ENCODE measurements at regions not wholly inside any gene's neighbourhood (a gene's known extent, or its start where the extent isn't known, plus 50 kb on each side); places are given as distances from the start of the nearest gene placed in this dataset.
"Not testable (repeated sequence)": the region's sequence is repeated elsewhere in the genome, so short reads cannot be mapped to it uniquely, and the experiment has no call there.

DNA sequence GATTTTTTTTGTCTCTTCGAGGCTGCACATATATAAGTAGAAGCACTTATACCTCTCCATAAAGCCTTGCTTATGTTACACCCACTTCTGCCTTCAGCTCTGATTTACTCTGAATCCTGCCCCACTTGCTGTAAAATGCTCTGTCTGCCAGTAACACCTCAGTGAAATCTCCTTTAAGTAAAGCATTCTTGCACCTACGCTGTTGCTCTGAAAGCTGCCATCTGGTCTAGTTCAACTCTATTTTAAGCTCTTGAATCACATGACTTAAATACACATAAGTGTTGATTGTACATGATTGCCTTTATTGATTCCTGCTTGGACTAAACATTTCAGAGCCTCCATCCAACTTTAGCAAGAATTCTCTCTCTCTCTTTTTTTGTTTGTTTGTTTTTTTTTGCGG, 609.0 kb upstream of the CELF4 start:
- no peaks in the 10 kb centered on the region for H3K9me3 ChIP-seq
- TF ChIP-seq EP300 (IDR thresholded peaks at IDR 0.05) (no peak), POLR2A (IDR thresholded peaks at IDR 0.05) (no peak)
- TF ChIP-seq, protein P1, sequence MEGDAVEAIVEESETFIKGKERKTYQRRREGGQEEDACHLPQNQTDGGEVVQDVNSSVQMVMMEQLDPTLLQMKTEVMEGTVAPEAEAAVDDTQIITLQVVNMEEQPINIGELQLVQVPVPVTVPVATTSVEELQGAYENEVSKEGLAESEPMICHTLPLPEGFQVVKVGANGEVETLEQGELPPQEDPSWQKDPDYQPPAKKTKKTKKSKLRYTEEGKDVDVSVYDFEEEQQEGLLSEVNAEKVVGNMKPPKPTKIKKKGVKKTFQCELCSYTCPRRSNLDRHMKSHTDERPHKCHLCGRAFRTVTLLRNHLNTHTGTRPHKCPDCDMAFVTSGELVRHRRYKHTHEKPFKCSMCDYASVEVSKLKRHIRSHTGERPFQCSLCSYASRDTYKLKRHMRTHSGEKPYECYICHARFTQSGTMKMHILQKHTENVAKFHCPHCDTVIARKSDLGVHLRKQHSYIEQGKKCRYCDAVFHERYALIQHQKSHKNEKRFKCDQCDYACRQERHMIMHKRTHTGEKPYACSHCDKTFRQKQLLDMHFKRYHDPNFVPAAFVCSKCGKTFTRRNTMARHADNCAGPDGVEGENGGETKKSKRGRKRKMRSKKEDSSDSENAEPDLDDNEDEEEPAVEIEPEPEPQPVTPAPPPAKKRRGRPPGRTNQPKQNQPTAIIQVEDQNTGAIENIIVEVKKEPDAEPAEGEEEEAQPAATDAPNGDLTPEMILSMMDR (IDR thresholded peaks at IDR 0.05), result no peak
- H3K27me3 ChIP-seq, result no peaks in the 10 kb centered on the region
- intact Hi-C loops (cut with DNase I), result no loop called here
- H3K4me1 ChIP-seq (ENCODE audit: insufficient read depth), result no peaks in the 10 kb centered on the region
- 39 to 52% (median 43%) methylated on average over 3 of the region's 3 CpGs for WGBS, 3 donors
- no peak overlapping the region for H3K27ac ChIP-seq
- DNase-seq, result no peak
- H3K4me3 ChIP-seq, result no peak overlapping the region
- no peaks in the 10 kb centered on the region for H3K36me3 ChIP-seq

DNA sequence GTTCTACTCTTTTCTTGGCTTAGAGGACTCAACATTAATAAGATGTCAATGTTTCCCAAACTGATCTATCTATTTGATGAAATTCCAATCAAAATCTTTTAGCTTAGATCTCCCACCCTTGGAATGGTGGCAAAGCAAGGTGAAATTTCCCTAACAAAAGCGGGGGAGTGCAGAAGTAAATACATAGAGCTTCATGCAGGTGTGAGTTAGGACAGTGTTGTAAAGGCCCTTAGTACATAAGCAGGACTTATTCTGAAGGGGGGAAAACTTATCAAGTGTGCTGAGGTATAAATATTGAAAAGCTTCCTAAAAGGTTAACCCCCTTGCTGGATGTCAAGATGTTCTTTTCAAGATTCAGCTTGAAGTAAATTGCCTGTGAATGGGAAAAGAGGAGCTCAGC, 608.6 kb upstream of the CELF4 start:
- TF ChIP-seq, protein P1 (IDR thresholded peaks at IDR 0.05), result no peak
- TF ChIP-seq EP300 (IDR thresholded peaks at IDR 0.05), result no peak
- TF ChIP-seq POLR2A (IDR thresholded peaks at IDR 0.05), result no peak
- Histone ChIP-seq H3K27me3 (no peaks in the 10 kb centered on the region), H3K27ac (no peak overlapping the region), H3K9me3 (no peaks in the 10 kb centered on the region), H3K36me3 (no peaks in the 10 kb centered on the region), H3K4me3 (no peak overlapping the region), H3K4me1 (ENCODE audit: insufficient read depth) (no peaks in the 10 kb centered on the region)
- DNase-seq, result no peak
- intact Hi-C loops (cut with DNase I), result no loop called here
- 88 to 95% (median 95%) methylated on average over 1 of the region's 1 CpG for WGBS, 3 donors

DNA sequence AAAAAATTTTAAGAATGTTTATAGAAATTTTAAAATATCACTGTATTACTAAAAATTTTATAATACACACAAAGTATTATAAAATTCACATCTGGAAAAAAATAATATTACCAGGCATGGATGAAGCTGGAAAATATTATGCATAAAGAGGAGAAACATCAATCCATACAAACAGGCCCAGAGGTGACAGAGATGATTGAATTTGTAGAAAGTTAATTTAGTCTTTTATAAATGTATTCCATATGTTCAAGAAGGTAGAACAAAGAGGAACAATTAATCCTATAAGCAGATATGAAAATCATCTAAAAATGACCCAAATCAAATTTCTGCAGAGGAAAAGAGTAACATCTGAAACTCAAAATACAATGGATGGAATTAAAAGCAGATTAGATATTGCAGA, 605.2 kb upstream of the CELF4 start:
- no peak for DNase-seq
- H3K9me3 ChIP-seq, result no peaks in the 10 kb centered on the region
- no peak for TF ChIP-seq EP300 (IDR thresholded peaks at IDR 0.05)
- TF ChIP-seq, protein P1 (IDR thresholded peaks at IDR 0.05), result no peak
- no peak for TF ChIP-seq POLR2A (IDR thresholded peaks at IDR 0.05)
- H3K36me3 ChIP-seq, result no peaks in the 10 kb centered on the region
- H3K4me1 ChIP-seq (ENCODE audit: insufficient read depth), result no peaks in the 10 kb centered on the region
- no peak overlapping the region for H3K4me3 ChIP-seq
- intact Hi-C loops (cut with DNase I), result no loop called here
- H3K27ac ChIP-seq, result no peak overlapping the region
- no peaks in the 10 kb centered on the region for H3K27me3 ChIP-seq

DNA sequence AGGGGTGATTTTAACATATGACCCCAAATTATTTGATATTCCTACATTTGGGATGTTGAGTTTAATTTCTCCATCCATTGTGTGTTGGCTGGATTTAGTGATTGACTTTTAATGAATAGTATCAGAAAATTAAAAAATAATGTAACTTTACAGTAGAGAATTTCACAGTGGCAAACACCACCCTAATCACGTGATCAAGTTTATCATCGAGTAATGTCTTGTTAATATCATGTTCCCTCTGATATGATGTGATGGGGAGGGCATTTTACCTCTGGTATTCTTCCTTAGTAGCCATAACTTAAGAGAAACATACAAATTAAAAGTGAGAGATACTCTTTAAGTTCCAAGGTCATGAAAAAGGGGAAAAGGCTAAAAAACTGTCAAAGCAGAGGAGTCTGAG, 602.0 kb upstream of the CELF4 start:
- no peaks in the 10 kb centered on the region for H3K27me3 ChIP-seq
- no peak overlapping the region for H3K4me3 ChIP-seq
- H3K9me3 ChIP-seq, result no peaks in the 10 kb centered on the region
- no peak for DNase-seq
- WGBS, 3 donors, result 77 to 82% (median 80%) methylated on average over 2 of the region's 2 CpGs
- intact Hi-C loops (cut with DNase I), result no loop called here
- no peak for TF ChIP-seq EP300 (IDR thresholded peaks at IDR 0.05)
- no peak for TF ChIP-seq POLR2A (IDR thresholded peaks at IDR 0.05)
- H3K27ac ChIP-seq, result no peak overlapping the region
- no peaks in the 10 kb centered on the region for H3K4me1 ChIP-seq (ENCODE audit: insufficient read depth)
- H3K36me3 ChIP-seq, result no peaks in the 10 kb centered on the region

DNA sequence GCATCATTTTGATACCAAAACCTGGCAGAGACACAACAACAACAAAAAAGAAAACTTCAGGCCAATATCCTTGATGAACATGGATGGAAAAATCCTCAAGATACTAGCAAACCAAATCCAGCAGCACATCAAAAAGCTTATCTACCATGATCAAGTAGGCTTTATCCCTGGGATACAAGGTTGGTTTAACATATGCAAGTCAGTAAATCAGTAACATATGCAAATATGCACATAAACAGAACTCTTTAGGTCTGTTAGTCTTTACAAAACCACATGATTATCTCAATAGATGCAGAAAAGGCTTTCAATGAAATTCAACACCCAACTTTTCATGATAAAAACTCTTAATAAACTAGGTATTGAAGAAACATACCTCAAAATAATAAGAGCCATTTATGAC, 587.5 kb upstream of the CELF4 start:
- H3K9me3 ChIP-seq; intact Hi-C loops (cut with DNase I); DNase-seq; H3K36me3 ChIP-seq; H3K27me3 ChIP-seq; H3K27ac ChIP-seq; H3K4me3 ChIP-seq; H3K4me1 ChIP-seq (ENCODE audit: insufficient read depth): not testable (repeated sequence)

DNA sequence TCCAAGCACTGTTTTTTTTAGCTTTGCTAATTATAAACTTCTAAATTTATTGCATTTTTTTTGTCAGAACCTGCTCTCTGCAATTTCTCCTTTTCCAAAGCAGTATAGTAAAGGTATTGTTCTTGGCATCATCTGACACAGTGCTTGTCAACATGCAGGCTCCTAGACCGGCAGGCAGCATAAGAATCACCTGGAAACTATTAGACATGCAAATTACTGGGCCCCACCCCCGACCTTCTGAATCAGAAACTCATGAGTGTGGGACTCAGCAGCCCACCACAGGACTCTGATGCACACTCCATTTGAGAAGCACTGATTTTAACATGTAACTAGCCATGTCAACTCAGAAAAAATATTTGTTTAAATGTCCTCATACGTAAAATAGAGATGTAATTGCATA, 551.1 kb upstream of the CELF4 start:
- Histone ChIP-seq H3K27ac (no peak overlapping the region), H3K36me3 (no peaks in the 10 kb centered on the region), H3K27me3 (no peaks in the 10 kb centered on the region), H3K4me1 (ENCODE audit: insufficient read depth) (no peaks in the 10 kb centered on the region), H3K4me3 (no peak overlapping the region), H3K9me3 (no peaks in the 10 kb centered on the region)
- WGBS, 3 donors, result 67% methylated on average over 3 of the region's 3 CpGs
- DNase-seq, result no peak
- TF ChIP-seq POLR2A (IDR thresholded peaks at IDR 0.05) (no peak), EP300 (IDR thresholded peaks at IDR 0.05) (no peak)
- TF ChIP-seq, protein P1 (IDR thresholded peaks at IDR 0.05), result no peak
- intact Hi-C loops (cut with DNase I), result no loop called here

All from ovary (tissue), 7 donors.